Ovary (tissue), 7 donors: ENCODE measurements at regions not wholly inside any gene's neighbourhood (a gene's known extent, or its start where the extent isn't known, plus 50 kb on each side); places are given as distances from the start of the nearest gene placed in this dataset.

Experiments
- DNase-seq, 5 donors: peaks; one replicate each; pipeline ENCODE4 v3.0.0-alpha.2; 2019 to 2020
- H3K27ac ChIP-seq, 2 donors: fragments of 200-600 bp; one replicate each; pipeline versions ENCODE4 v1.5.1 to v1.8.0; 2019 to 2022
- H3K27me3 ChIP-seq: fragments of 200-600 bp; one replicate; pipeline ENCODE4 v1.8.0; 2022
- H3K36me3 ChIP-seq: fragments of 200-600 bp; sonication (generic); one replicate; pipeline ENCODE4 v1.5.1; 2019
- H3K4me1 ChIP-seq: one replicate; pipeline ENCODE4 v1.8.1; 2013; ENCODE audit warnings: mild to moderate bottlenecking, moderate library complexity; ENCODE audit not compliant: insufficient read depth
- H3K4me3 ChIP-seq: fragments of 200-600 bp; sonication (generic); one replicate; pipeline ENCODE4 v1.5.1; 2017
- H3K9me3 ChIP-seq, 2 donors: fragments of 200-600 bp in 1 of 2; sonication (generic) in 1 of 2; one replicate each; pipeline versions ENCODE4 v1.5.1 to v1.8.1; 2013 to 2019; ENCODE audit warnings: mild to moderate bottlenecking in 1 of 2, moderate library complexity in 1 of 2
- EP300 ChIP-seq: sonication (generic); formaldehyde crosslinking; IDR thresholded peaks from one replicate; pipeline ENCODE4 v1.6.1; 2017; ENCODE audit warnings: antibody characterized with exemption
- POLR2A ChIP-seq: fragments of 450-650 bp; IDR thresholded peaks from one replicate; pipeline ENCODE4 v1.6.1; 2017; ENCODE audit warnings: antibody characterized with exemption, mild to moderate bottlenecking, moderate library complexity
- WGBS, 3 donors: extraction: QIAGEN DNeasy Blood & Tissue Kit in 1 of 3; methylation state at CpG; one replicate each; pipeline versions ENCODE4 v1.1.5 to v1.1.7; 2013 to 2017; 5-methylcytosine and 5-hydroxymethylcytosine counted together
- intact Hi-C, 4 donors: fragments of 100-400 bp; cut with DNase I; formaldehyde crosslinking; loops; one replicate each; pipeline versions ENCODE4 v1.11.0 to v1.15.1; 2022 to 2023
- TF ChIP-seq, protein P1 (sequence below), 3 donors: fragments of 450-650 bp in 2 of 3; fragments of 200-600 bp in 1 of 3; IDR thresholded peaks; one replicate each; pipeline versions ENCODE4 v1.5.1 to v1.8.0; 2016 to 2022; ENCODE audit warnings: antibody characterized with exemption in 3 of 3, mild to moderate bottlenecking in 1 of 3
- donor health status: DM: no; HTN: no; CAD: no; lungs with moderate emphysema.
- donor health status: DM: no; HTN: no; CAD: no.
- donor health status: Bipolar disorder and iron deficiency.
- donor health status: DM: no; HTN: no; CAD: no.
- donor health status: DM: yes; HTN: yes; CAD: no.

DNA sequence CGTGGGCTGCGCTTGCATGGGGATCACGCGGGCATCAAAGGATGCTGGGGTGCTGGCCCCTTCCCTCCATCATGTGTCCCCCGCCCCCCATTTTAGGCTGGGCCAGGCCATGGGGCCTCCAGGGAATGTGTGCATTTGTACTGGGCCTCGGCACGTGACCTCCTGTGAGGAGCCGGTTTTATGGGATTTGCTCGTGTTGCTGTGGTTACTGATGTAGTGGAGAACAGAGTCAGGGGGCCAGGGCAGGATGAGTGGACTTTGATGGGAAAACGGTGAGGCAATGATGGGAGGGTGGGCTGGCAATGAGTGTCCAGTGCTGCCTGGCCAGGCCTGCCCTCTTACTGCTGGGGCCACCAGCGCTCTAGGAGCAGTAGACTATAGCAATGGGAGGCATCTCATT lies 257.7 kb downstream of the LOXHD1 start:
- no peak for TF ChIP-seq EP300
- TF ChIP-seq, protein P1, sequence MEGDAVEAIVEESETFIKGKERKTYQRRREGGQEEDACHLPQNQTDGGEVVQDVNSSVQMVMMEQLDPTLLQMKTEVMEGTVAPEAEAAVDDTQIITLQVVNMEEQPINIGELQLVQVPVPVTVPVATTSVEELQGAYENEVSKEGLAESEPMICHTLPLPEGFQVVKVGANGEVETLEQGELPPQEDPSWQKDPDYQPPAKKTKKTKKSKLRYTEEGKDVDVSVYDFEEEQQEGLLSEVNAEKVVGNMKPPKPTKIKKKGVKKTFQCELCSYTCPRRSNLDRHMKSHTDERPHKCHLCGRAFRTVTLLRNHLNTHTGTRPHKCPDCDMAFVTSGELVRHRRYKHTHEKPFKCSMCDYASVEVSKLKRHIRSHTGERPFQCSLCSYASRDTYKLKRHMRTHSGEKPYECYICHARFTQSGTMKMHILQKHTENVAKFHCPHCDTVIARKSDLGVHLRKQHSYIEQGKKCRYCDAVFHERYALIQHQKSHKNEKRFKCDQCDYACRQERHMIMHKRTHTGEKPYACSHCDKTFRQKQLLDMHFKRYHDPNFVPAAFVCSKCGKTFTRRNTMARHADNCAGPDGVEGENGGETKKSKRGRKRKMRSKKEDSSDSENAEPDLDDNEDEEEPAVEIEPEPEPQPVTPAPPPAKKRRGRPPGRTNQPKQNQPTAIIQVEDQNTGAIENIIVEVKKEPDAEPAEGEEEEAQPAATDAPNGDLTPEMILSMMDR (IDR thresholded peaks at IDR 0.05): no peak
- no peak for TF ChIP-seq POLR2A
- no peaks in the 10 kb centered on the region for H3K9me3 ChIP-seq
- H3K27me3 ChIP-seq: no peaks in the 10 kb centered on the region
- H3K4me3 ChIP-seq: no peak overlapping the region
- H3K27ac ChIP-seq: no peak overlapping the region
- WGBS, 3 donors: 82 to 89% (median 86%) methylated on average over 11 of the region's 11 CpGs
- intact Hi-C loops: no loop called here
- H3K4me1 ChIP-seq: no peaks in the 10 kb centered on the region
- no peak for DNase-seq
- H3K36me3 ChIP-seq: no peaks in the 10 kb centered on the region

DNA sequence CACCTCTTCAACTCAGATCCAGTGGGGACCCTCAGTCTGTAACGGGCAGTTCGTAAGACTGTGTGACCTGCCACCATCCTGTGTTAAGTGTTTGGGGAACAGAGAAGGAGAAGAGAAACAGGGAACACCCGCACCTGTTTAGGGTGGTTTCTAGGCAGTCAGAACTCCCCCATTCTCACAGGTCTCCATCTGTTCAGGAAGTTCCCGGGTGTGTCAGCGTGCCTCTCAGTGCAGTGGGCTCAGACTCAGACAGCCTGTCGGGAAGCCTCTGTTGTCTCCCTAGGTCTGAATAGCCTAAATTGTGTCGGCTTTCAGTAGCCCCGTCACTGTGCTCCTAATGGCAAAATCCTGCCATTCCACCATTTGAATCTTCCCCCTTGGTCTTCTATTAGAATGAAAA lies 256.6 kb downstream of the LOXHD1 start:
- DNase-seq: no peak
- H3K4me1 ChIP-seq: no peaks in the 10 kb centered on the region
- intact Hi-C loops: no loop called here
- no peaks in the 10 kb centered on the region for H3K36me3 ChIP-seq
- H3K27ac ChIP-seq: no peak overlapping the region
- no peaks in the 10 kb centered on the region for H3K27me3 ChIP-seq
- no peaks in the 10 kb centered on the region for H3K9me3 ChIP-seq
- TF ChIP-seq EP300 (no peak), POLR2A (no peak)
- TF ChIP-seq, protein P1 (IDR thresholded peaks at IDR 0.05): no peak
- WGBS, 3 donors: 80 to 86% (median 83%) methylated on average over 7 to 8 of the region's 8 CpGs
- H3K4me3 ChIP-seq: no peak overlapping the region

DNA sequence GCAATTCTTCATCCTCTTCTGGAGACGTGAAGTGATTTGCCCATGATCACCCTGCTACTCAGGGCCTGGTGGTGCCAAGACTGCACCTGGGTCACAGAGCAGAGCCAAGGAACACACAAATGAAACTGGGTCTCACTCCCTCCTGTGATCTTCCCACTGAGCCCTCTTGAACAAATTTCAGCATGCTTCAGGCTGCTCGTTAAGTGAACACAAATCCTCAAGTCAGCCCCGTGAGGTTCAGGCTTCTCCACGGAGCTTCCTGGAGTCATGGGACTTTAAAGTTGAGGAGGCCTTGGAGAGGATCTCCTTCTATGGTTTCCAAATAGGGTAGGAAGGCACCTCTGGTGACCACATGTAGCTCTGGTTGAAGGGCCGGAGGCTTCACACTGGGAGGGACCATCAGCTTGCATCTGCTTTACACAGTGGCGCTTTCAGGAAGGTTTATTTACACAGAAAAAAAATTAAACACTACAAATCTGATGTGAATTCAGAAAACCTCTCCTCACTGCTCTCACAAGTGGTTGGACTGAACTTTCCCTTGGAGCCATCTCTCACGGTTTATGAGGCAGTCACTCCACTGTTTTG lies 255.4 kb downstream of the LOXHD1 start:
- Histone ChIP-seq H3K4me1 (no peaks in the 10 kb centered on the region), H3K4me3 (no peak overlapping the region), H3K27me3 (no peaks in the 10 kb centered on the region), H3K9me3 (no peaks in the 10 kb centered on the region), H3K36me3 (no peaks in the 10 kb centered on the region), H3K27ac (no peak overlapping the region)
- TF ChIP-seq EP300 (no peak), POLR2A (no peak)
- TF ChIP-seq, protein P1 (IDR thresholded peaks at IDR 0.05): no peak
- 69 to 81% (median 80%) methylated on average over 7 of the region's 7 CpGs for WGBS, 3 donors
- no peak for DNase-seq
- intact Hi-C loops: no loop called here

DNA sequence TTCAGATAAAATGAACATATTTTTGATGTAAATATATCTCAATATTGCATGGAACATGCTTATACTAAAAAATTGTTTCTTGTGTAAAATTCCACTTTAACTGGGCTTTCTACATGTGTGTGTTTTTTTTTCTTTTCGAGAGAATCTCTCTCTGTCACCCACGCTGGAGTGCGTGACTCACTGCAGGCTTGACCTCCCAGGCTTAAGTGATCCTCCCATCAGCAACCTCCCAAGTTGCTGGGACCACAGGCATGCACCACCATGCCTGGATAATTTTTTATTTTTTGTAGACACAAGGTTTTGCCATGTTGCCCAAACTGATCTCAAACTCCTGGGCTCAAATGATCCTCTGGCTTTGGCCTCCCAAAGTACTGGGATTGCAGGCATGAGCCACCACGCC lies 254.6 kb downstream of the LOXHD1 start:
- no peaks in the 10 kb centered on the region for H3K27me3 ChIP-seq
- no peak overlapping the region for H3K4me3 ChIP-seq
- H3K9me3 ChIP-seq: no peaks in the 10 kb centered on the region
- TF ChIP-seq EP300 (no peak), POLR2A (no peak)
- TF ChIP-seq, protein P1 (IDR thresholded peaks at IDR 0.05): no peak
- intact Hi-C loops: no loop called here
- no peak overlapping the region for H3K27ac ChIP-seq
- WGBS, 3 donors: 56 to 65% (median 59%) methylated on average over 4 of the region's 4 CpGs
- no peaks in the 10 kb centered on the region for H3K4me1 ChIP-seq
- DNase-seq: no peak
- H3K36me3 ChIP-seq: no peaks in the 10 kb centered on the region
